GM12878 (cell line): ENCODE measurements at regions not wholly inside any gene's neighbourhood (a gene's known extent, or its start where the extent isn't known, plus 50 kb on each side); places are given as distances from the start of the nearest gene placed in this dataset.

Experiments used
- ATAC-seq: fragments of 200-7000 bp; cut with Tn5 transposase; 3 replicates; pipeline ENCODE4 v1.9.1; 2020; ENCODE audit warnings: mild to moderate bottlenecking, moderate library complexity
- BruUV-seq: library from RNA; stranded (reverse); fragments of 400-500 nt; replicated peaks from 2 replicates; lab custom pipeline; 2021; lab: Mats Ljungman, UMichigan
- CTCF ChIA-PET: fragments of 300-600 bp; sonication (Branson Sonifier 250); formaldehyde crosslinking; extraction: SDS; loops from one replicate; lab custom pipeline; 2021; ENCODE audit warnings: inconsistent platforms; lab: Yijun Ruan, JAX
- POLR2A ChIA-PET: fragments of 350-600 bp; formaldehyde crosslinking; extraction: SDS; loops from one replicate; lab custom pipeline; 2021; ENCODE audit warnings: inconsistent platforms; lab: Charles Lee
- RAD21 ChIA-PET: fragments of 300-600 bp; sonication (Branson Sonifier 250); formaldehyde crosslinking; loops from one replicate; lab custom pipeline; 2023; ENCODE audit warnings: antibody characterized with exemption; ENCODE audit not compliant: unreplicated experiment; lab: Charles Lee
- SMC1A ChIA-PET: fragments of 300-600 bp; sonication (Branson Sonifier 250); formaldehyde crosslinking; loops from one replicate; lab custom pipeline; 2023; ENCODE audit not compliant: unreplicated experiment, uncharacterized antibody; lab: Charles Lee
- DNase-seq: peaks from one replicate; pipeline ENCODE4 v3.0.0-alpha.2; 2011; ENCODE audit warnings: low read depth, low spot score
- FAIRE-seq: peaks from 3 replicates; lab custom pipeline; 2011; peaks lifted over from hg19 to GRCh38; lab: Jason Lieb, UNC
- H2AFZ ChIP-seq: 2 replicates; pipeline ENCODE4 v1.6.0; 2011; ENCODE audit warnings: low read depth, low read length, control low read depth; ENCODE audit not compliant: control insufficient read depth
- H3K27ac ChIP-seq: 2 replicates; pipeline ENCODE4 v1.5.1; 2011; ENCODE audit warnings: control low read depth; ENCODE audit not compliant: control insufficient read depth, insufficient read depth
- H3K27me3 ChIP-seq, 2 experiments: replicated peaks in 1 of 2; 2 replicates each; pipeline versions ENCODE4 v1.6.0 to v1.6.1; 2011; ENCODE audit warnings: low read length in 1 of 2; ENCODE audit not compliant: control insufficient read depth in 2 of 2, insufficient read depth in 2 of 2
- H3K36me3 ChIP-seq, 2 experiments: 2 replicates each; pipeline ENCODE4 v1.5.1; 2011; ENCODE audit warnings: low read length in 1 of 2; ENCODE audit not compliant: control insufficient read depth in 2 of 2, insufficient read depth in 2 of 2
- H3K4me1 ChIP-seq: 2 replicates; pipeline ENCODE4 v1.6.1; 2011; ENCODE audit warnings: mild to moderate bottlenecking, low read length, moderate library complexity, mixed read lengths; ENCODE audit not compliant: control insufficient read depth, insufficient read depth
- H3K4me2 ChIP-seq: 2 replicates; pipeline ENCODE4 v1.6.0; 2011; ENCODE audit warnings: control low read depth; ENCODE audit not compliant: control insufficient read depth, insufficient read depth
- H3K4me3 ChIP-seq: fragments of 200-600 bp; sonication (generic); 2 replicates; pipeline ENCODE4 v1.5.1; 2016
- H3K79me2 ChIP-seq: 2 replicates; pipeline ENCODE4 v1.6.0; 2011; ENCODE audit warnings: low read length; ENCODE audit not compliant: control insufficient read depth, insufficient read depth
- H3K9ac ChIP-seq: 2 replicates; pipeline ENCODE4 v1.8.0; 2011; ENCODE audit warnings: low read length, control low read depth, mixed read lengths; ENCODE audit not compliant: control insufficient read depth, insufficient read depth
- H3K9me3 ChIP-seq: replicated peaks from 3 replicates; pipeline ENCODE4 v1.5.1; 2011; ENCODE audit warnings: mild to moderate bottlenecking, low read length; ENCODE audit not compliant: control insufficient read depth, insufficient read depth
- H4K20me1 ChIP-seq: 2 replicates; pipeline ENCODE4 v1.6.0; 2011; ENCODE audit not compliant: control insufficient read depth, insufficient read depth
- BACH1 ChIP-seq: fragments of 450-650 bp; IDR thresholded peaks from 2 replicates; pipeline ENCODE4 v1.6.1; 2017; ENCODE audit warnings: mild to moderate bottlenecking, borderline replicate concordance
- BCLAF1 ChIP-seq: fragments of 450-650 bp; IDR thresholded peaks from 2 replicates; pipeline ENCODE4 v1.6.1; 2017; ENCODE audit warnings: antibody characterized with exemption, mild to moderate bottlenecking, moderate library complexity
- BMI1 ChIP-seq: fragments of 450-650 bp; IDR thresholded peaks from 2 replicates; pipeline ENCODE4 v1.6.1; 2016; ENCODE audit warnings: mild to moderate bottlenecking, moderate library complexity, borderline replicate concordance
- ESRRA ChIP-seq: IDR thresholded peaks from 2 replicates; pipeline ENCODE4 v1.6.1; 2012; ENCODE audit warnings: mild to moderate bottlenecking, low read length, improper control_type of control experiment
- ETV6 ChIP-seq, 2 experiments: fragments of 450-650 bp in 1 of 2; IDR thresholded peaks in 1 of 2; conservative IDR thresholded peaks in 1 of 2; 2 replicates each; pipeline ENCODE4 v1.6.1; 2014; ENCODE audit warnings: antibody characterized with exemption in 1 of 2, borderline replicate concordance in 1 of 2, low read depth in 1 of 2, mild to moderate bottlenecking in 1 of 2, moderate library complexity in 1 of 2
- GABPA ChIP-seq: IDR thresholded peaks from 2 replicates; pipeline ENCODE4 v1.6.1; 2014; ENCODE audit warnings: antibody characterized with exemption, low read depth, mild to moderate bottlenecking, inconsistent platforms
- HSF1 ChIP-seq: fragments of 150-350 bp; IDR thresholded peaks from 2 replicates; pipeline ENCODE4 v1.6.1; 2014; ENCODE audit warnings: mild to moderate bottlenecking, low read depth, low read length
- MTA2 ChIP-seq: fragments of 450-650 bp; IDR thresholded peaks from 2 replicates; pipeline ENCODE4 v1.6.1; 2016; ENCODE audit warnings: low read depth, mild to moderate bottlenecking, moderate library complexity
- NFIC ChIP-seq: IDR thresholded peaks from 2 replicates; pipeline ENCODE4 v1.6.1; 2012; ENCODE audit warnings: low read depth, mild to moderate bottlenecking, inconsistent platforms, low read length, moderate library complexity
- POLR2AphosphoS5 ChIP-seq: IDR thresholded peaks from 2 replicates; pipeline ENCODE4 v1.6.1; 2011; ENCODE audit warnings: mild to moderate bottlenecking, low read length, inconsistent platforms
- RUNX3 ChIP-seq: IDR thresholded peaks from 2 replicates; pipeline ENCODE4 v1.6.1; 2012; ENCODE audit warnings: low read length, inconsistent platforms
- SMARCA5 ChIP-seq: fragments of 450-650 bp; IDR thresholded peaks from 2 replicates; pipeline ENCODE4 v1.6.1; 2017; ENCODE audit warnings: mild to moderate bottlenecking
- WGBS: methylation state at CpG from one replicate; pipeline ENCODE4 v1.1.6; 2016; ENCODE audit warnings: low lambda C conversion rate; ENCODE audit not compliant: insufficient replicate concordance, insufficient coverage; ENCODE audit errors: missing lambda C conversion rate; 5-methylcytosine and 5-hydroxymethylcytosine counted together
- in situ Hi-C: fragments of 300-500 bp; cut with MboI; formaldehyde crosslinking; loops from 9 replicates; pipeline ENCODE4 v1.14.3; 2018; ENCODE audit warnings: mixed read lengths
- intact Hi-C: fragments of 100-400 bp; cut with micrococcal nuclease; formaldehyde crosslinking; loops from one replicate; pipeline ENCODE4 v1.14.2; 2022; ENCODE audit not compliant: unreplicated experiment
- TF ChIP-seq, protein P1 (sequence below): fragments of 450-650 bp; IDR thresholded peaks from 2 replicates; pipeline ENCODE4 v1.6.1; 2017; ENCODE audit warnings: mild to moderate bottlenecking
- TF ChIP-seq, protein P2 (sequence below): IDR thresholded peaks from 2 replicates; pipeline ENCODE4 v1.6.1; 2011; ENCODE audit warnings: borderline replicate concordance, low read depth, mild to moderate bottlenecking, moderate library complexity, mixed read lengths, low read length; ENCODE audit not compliant: insufficient read depth; ENCODE audit errors: extremely low read length
- TF ChIP-seq, protein P3 (sequence below): fragments of 450-650 bp; conservative IDR thresholded peaks from 2 replicates; pipeline ENCODE4 v1.6.1; 2017; ENCODE audit warnings: mild to moderate bottlenecking, moderate library complexity

DNA sequence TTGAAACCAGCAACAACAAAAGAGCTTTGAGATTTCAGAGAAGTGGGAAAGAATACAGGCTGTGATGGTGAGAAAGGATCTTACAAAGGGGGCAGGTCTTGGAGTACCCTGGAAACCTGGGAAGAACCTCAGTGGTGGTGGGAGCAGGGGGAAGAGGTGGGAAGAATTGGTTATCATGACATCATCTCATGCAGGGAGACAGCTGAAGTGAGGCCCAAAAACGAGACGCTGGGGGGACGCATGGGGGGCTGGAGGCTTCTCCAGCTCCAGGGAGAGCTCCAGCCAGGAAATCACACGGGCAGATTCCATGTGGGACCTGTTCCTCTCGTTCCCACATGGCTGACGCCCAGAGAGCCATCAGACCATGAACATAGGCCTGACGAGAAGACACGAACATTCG lies 177.3 kb upstream of the RNF32 start:
- ChIA-PET POLR2A (no interaction called here), SMC1A (no interaction called here), RAD21 (no interaction called here), CTCF (interaction anchor here (0.6 kb wide), 1 partner anchor 16 kb away, joined by 3 read pairs; no protein-coding TSS in a partner anchor)
- FAIRE-seq (no peak), DNase-seq (no peak), ATAC-seq (no peak)
- Histone ChIP-seq H4K20me1 (no peaks in the 10 kb centered on the region), H3K4me1 (no peaks in the 10 kb centered on the region), H2AFZ (no peak overlapping the region), H3K9ac (no peak overlapping the region), H3K27ac (no peak overlapping the region), H3K4me2 (no peak overlapping the region), H3K4me3 (no peak overlapping the region), H3K9me3 (no peaks in the 10 kb centered on the region), H3K27me3 (no peaks in the 10 kb centered on the region; a peak in 1 of 4 replicates), H3K36me3 (no peaks in the 10 kb centered on the region), H3K79me2 (no peaks in the 10 kb centered on the region)
- BruUV-seq = no TSS peak
- intact Hi-C loops = no loop called here
- in situ Hi-C loops = no loop called here
- WGBS = 31% methylated on average over 9 of the region's 9 CpGs
- TF ChIP-seq GABPA = no peak
- no peak for TF ChIP-seq BMI1
- TF ChIP-seq, protein P1, sequence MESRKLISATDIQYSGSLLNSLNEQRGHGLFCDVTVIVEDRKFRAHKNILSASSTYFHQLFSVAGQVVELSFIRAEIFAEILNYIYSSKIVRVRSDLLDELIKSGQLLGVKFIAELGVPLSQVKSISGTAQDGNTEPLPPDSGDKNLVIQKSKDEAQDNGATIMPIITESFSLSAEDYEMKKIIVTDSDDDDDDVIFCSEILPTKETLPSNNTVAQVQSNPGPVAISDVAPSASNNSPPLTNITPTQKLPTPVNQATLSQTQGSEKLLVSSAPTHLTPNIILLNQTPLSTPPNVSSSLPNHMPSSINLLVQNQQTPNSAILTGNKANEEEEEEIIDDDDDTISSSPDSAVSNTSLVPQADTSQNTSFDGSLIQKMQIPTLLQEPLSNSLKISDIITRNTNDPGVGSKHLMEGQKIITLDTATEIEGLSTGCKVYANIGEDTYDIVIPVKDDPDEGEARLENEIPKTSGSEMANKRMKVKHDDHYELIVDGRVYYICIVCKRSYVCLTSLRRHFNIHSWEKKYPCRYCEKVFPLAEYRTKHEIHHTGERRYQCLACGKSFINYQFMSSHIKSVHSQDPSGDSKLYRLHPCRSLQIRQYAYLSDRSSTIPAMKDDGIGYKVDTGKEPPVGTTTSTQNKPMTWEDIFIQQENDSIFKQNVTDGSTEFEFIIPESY = no peak
- TF ChIP-seq HSF1 = no peak
- TF ChIP-seq BCLAF1 = no peak
- no peak for TF ChIP-seq MTA2
- no peak for TF ChIP-seq ETV6 (conservative IDR thresholded peaks at IDR 0.05 in 1 of 2, IDR thresholded peaks at IDR 0.05 in 1 of 2; ENCODE audit: borderline replicate concordance in 1 of 2, low read depth in 1 of 2)
- TF ChIP-seq POLR2AphosphoS5 = no peak
- no peak for TF ChIP-seq ESRRA
- no peak for TF ChIP-seq RUNX3
- TF ChIP-seq, protein P2, sequence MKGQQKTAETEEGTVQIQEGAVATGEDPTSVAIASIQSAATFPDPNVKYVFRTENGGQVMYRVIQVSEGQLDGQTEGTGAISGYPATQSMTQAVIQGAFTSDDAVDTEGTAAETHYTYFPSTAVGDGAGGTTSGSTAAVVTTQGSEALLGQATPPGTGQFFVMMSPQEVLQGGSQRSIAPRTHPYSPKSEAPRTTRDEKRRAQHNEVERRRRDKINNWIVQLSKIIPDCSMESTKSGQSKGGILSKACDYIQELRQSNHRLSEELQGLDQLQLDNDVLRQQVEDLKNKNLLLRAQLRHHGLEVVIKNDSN = no peak
- no peak for TF ChIP-seq SMARCA5
- TF ChIP-seq BACH1 = no peak
- TF ChIP-seq, protein P3, sequence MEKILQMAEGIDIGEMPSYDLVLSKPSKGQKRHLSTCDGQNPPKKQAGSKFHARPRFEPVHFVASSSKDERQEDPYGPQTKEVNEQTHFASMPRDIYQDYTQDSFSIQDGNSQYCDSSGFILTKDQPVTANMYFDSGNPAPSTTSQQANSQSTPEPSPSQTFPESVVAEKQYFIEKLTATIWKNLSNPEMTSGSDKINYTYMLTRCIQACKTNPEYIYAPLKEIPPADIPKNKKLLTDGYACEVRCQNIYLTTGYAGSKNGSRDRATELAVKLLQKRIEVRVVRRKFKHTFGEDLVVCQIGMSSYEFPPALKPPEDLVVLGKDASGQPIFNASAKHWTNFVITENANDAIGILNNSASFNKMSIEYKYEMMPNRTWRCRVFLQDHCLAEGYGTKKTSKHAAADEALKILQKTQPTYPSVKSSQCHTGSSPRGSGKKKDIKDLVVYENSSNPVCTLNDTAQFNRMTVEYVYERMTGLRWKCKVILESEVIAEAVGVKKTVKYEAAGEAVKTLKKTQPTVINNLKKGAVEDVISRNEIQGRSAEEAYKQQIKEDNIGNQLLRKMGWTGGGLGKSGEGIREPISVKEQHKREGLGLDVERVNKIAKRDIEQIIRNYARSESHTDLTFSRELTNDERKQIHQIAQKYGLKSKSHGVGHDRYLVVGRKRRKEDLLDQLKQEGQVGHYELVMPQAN = no peak
- TF ChIP-seq NFIC = no peak
